Left lobe of liver (tissue), 2 donors: ENCODE measurements at regions not wholly inside any gene's neighbourhood (a gene's known extent, or its start where the extent isn't known, plus 50 kb on each side); places are given as distances from the start of the nearest gene placed in this dataset.
"Not testable (repeated sequence)": the region's sequence is repeated elsewhere in the genome, so short reads cannot be mapped to it uniquely, and the experiment has no call there.

Experiments used
- ATAC-seq: fragments of 200-7000 bp; cut with Tn5 transposase; one replicate; pipeline ENCODE4 v1.9.1; 2020; ENCODE audit warnings: mild to moderate bottlenecking, moderate library complexity
- DNase-seq: peaks from one replicate; pipeline ENCODE4 v3.0.0-alpha.2; 2020; ENCODE audit warnings: low spot score
- donor health status: DM: no; HTN: no; CAD: no; lungs with moderate emphysema.
- donor health status: DM: no; HTN: yes; CAD: no.

DNA sequence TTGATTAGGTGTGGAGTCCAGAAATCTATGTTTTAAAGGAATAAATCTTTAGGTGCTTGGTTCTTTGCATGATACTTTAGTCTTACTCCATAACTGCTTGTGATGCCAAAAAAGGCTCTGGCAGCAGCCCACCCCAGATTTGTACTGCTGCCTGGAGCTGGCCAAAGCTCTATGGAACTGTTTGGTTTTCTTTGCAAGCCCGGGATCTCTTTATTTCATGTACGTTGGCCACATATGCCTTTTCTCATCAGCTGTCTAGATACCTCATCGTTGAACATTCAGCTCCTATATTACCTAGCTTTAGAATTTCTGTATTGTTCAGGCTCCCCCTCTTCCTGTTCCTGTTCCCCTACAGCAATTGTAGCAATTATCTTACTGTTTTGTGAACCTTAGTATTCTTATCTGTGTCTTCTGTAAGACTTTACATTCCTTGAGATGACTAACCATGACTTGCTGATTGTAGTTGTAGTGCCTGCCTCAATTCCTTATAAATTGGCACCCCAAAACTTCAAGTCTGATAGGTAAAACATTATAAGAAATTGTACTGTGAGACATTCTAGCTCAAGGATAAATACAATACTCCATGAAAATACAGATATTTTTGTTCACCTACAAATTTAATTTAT, 199.4 kb upstream of the GPRIN3 start:
- no peak for ATAC-seq

DNA sequence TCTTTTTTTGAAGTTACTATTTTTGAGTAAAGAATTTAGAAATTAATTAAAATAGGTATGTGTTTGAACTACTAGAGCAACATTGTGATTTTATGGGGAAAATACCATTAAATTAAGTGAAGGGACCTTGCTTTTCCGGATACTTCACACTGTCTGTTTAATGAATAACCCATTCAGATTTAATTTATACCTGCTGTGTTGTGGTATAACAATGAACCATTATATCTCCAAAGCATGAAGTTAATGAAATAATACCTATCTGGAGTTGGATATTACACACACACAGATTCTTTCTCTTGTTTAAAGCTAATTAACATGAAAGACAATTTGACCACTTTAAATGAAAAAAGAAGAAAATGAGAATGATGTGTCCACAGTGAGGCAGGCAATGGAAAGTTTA, 195.0 kb upstream of the GPRIN3 start:
- ATAC-seq (no peak), DNase-seq (no peak)

More for the DNA sequence above, 199.4 kb upstream of the GPRIN3 start:
- no peak for DNase-seq

DNA sequence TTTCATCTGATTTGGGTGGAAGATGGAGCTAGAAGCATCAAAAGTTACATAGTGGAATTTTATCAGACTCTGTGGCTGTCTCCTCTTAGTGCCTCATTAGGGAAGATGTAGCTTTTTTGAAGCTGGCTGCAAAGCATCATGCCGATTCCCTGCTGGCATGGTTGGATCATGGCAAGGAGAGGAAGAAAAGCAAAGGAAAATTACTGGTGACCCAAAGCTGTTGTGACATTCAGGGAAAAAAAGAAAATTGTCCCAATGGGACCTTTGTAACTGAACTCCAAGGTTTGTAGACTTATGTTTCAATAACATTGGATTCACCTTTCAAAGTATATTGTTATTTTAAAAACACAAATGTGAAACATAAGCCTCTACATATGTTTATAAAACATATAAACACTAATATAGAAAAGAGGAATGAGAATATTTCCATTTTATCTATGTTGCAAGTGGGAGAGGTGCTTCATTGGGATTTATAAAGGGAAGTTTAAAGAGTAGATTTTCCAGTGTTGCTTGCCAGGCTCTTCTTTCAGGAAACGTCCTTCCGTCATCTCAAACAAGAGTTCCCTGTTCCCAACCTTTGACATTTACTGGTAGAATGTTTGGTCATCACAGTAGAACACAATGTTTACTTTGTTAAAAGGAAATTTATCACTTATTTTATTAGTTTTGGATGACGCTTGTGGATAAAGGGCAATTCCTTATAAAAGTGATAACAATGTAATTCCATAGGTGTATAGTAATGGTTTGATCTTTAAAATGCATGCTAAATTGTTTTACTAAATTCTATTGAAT, 190.1 kb upstream of the GPRIN3 start:
- DNase-seq (no peak), ATAC-seq (peak; percentile 43)

DNA sequence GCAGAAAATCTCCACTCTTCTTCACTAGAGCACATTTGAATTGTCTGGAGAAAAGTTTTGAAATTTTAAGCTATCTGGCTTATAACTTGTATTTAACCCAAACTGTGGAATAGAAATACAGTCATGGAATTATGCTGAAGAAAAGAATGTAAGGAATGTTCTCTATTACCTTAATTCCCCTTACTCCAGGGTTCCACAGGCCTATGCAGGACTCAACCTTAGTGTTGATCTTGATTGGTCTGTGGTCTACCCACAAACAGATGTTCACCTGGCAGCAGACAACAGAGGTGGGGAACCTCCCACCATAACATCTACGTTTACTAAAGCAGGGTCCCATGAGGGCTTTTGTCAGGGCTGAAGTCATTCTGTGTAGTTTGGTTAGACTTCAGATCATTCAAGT, 189.3 kb upstream of the GPRIN3 start:
- ATAC-seq, result no peak

DNA sequence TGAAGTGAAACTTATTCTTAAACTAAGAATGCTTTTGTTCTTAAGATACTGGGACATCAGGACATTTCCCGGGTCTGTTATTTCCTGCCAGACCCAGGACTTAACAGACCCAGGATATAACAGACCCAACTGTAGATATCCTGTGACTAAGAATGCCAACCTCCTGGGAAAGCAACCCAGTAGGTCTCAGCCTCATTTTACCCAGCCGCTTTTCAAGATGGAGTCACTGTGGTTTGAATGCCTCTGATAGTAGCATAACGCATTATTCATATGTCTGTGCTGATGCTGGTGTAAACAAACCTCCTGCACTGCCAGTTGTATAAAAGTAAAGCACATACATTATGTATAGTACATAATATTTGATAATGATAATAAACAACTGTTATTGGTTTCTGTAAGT, 185.8 kb upstream of the GPRIN3 start:
- no peak for ATAC-seq
- no peak for DNase-seq

More for the DNA sequence above, 189.3 kb upstream of the GPRIN3 start:
- DNase-seq, result no peak

DNA sequence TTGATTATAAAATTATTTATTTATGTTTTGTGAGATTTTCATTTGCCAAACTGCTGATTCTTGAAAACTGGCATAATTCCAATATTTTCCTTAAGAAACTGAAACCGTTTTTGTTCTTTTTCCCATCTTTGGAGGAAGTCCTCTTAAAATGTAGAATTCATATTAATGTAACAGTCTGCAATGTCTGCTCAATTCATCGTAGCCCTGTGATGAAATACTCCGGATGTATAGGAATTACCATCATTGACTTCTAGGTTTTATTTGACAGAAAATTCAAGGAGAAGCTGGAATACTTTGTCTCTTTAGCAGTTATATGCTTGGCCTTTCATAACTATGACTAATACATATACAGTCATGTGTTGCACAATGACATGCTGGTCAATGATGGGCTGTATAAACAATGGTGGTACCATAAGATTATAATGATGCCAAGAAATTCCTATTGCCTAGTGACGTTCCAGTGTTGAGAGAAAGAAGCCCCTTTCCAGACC, 185.0 kb upstream of the GPRIN3 start:
- DNase-seq, result no peak
- no peak for ATAC-seq

DNA sequence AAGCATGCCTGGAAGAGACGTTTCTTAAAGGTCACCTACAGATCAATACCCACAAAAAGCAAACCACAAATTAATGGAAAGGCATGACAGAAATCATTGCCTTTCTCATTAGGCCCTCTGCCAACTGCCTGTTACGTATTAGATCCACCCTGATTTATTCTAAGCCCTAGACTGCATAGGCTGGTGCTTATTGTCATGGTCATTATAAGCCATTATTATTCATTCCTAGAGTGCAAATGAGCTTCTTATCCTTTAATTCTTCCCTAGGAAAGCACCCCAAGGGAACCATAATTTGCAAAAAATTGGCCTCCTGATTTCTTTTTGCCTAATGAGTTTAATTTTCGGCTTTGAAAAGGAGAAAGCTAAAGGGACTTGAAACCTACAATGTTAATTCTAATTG, 184.2 kb upstream of the GPRIN3 start:
- ATAC-seq, result no peak
- no peak for DNase-seq

DNA sequence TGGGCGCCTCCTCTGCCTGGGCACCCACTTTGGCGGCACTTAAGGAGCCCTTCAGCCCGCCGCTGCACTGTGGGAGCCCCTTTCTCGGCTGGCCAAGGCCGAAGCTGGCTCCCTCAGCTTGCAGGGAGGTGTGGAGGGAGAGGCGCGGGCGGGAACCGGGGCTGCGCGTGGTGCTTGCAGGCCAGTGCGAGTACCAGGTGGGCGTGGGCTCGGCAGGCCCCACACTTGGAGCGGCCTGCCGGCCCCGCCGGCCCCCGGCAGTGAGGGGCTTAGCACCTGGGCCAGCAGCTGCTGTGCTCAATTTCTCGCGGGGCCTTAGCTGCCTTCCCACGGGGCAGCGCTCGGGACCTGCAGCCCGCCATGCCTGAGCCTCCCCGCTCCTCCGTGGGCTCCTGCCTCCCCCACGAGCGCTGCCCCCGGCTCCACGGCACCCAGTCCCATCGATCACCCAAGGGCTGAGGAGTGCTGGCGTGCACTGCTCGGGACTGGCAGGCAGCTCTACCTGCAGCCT, 182.4 kb upstream of the GPRIN3 start:
- not testable (repeated sequence) for DNase-seq

DNA sequence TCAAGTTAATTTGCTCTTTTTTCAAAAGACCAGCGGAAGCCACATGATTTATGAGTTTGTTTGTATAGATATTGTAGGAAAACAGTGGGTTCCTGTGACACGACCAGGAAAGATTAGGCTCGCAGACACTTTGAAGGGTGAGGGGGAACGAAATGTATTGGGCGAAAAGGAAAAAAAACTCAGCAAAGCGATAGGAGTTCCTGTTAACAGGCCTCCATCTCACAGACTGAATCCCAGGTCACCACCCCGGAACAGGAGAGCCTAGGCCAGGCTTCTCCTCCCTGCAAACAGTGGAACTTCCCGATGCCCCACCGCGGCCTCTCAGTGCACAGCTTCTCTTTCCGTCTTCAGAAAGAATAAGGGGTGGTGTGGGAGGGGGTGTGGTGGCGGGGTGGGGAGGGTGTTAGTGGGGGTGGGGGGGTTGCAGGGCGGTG, 181.8 kb upstream of the GPRIN3 start:
- ATAC-seq (peak; percentile 56), DNase-seq (no peak)

More for the DNA sequence above, 182.4 kb upstream of the GPRIN3 start:
- not testable (repeated sequence) for ATAC-seq

DNA sequence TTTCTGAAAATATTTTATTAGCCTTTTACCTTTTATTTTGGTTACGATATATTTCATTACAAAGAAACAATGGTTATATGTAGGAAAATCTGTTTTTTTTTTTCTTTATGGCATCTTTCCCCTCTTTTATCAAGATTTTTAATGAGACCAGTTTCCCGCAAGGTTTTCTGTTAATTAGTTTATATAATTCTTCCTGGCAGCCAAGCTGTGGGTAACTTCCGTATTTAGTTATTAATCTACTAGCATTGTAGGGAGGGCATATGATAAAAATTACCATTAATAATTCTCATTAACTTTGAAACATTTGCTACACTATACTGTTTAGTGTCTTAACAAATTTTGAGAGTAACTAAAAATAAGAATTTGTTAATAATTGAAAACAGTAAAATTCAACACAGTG, 181.1 kb upstream of the GPRIN3 start:
- ATAC-seq (no peak), DNase-seq (no peak)

DNA sequence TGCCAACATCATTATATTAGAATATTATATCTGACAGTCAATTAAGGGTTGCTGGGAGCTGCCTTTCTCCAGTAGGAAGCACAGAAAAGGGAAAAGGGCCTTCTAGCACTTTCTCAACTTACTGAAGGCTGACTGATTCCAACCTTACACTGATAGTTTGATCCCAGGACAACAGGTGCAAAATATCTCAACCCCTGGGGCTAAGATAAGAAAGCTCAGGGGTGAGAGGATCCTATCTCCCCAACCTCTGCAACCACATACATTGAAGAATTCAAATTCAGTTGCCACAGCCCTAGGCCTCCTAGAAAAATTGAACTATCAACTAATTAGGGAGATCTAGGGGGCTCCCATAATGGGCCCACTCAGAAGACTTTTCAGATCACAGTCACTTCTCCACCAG, 179.1 kb upstream of the GPRIN3 start:
- no peak for DNase-seq
- ATAC-seq, result no peak

DNA sequence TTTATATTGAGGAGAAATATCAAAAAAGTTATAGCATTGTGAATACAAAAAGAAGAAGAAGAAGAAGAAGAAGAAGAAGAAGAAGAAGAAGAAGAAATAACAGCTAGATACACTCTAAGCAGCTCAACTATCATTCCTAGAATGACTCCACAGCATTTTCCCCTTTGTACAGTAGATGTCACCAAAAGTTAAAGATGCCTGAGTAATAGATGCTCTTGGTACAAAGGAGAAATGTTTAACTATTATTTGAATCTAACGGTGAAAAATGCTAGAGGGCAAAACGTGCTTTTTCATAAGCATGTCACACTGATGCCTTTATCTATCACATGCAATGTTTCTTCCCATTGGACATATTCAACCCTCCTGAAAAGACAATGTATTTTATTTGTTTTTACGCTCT, 178.4 kb upstream of the GPRIN3 start:
- DNase-seq, result no peak
- ATAC-seq, result no peak

DNA sequence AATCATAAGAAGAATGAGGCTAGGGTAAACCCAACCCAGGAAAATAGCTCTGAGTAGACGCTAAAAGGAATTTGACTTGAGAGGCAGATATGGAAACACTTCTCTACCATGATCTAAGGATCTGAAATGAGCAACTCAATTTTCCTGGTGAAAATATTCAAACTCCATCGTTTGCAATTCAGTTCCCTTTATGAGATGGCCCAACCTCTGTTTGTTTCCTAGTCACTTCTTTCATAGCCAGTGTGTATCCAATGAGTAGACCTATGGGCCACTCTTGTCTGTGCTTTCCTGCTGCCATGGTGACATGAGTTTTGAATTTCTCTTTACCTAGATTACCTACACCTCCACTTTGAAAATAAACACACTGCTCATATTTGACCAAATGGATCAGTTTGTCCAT, 176.2 kb upstream of the GPRIN3 start:
- DNase-seq (no peak), ATAC-seq (no peak)

DNA sequence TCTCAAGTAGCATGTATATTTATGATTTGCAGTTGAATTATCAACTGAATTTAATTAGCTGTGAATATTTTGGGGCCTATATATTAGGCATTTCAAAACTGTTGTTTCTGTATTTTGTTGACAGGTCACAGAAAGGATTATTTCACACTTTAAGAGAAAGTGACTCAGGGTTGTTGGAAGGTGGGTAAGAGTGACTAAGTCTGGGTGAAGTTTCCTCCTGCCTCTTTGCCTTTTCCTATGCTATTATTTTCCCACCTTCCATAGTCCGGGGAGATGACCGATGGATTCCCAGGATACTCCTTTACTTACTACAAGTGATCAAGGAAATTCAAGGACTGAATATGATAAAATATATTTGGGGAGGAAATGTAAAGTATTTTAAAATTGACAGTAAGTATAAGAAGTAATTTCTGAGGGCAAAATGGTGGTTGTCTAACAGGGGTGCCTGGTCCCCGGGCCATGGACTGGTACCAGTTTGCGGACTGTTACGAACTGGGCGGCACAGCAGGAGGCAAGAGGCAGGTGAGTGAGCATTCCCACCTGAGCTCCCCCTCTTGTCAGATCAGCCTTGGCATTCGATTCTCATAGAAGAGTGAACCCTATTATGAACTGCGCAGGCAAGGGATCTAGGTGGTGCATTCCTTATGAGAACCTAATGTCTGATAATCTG, 175.5 kb upstream of the GPRIN3 start:
- DNase-seq, result no peak
- no peak for ATAC-seq

DNA sequence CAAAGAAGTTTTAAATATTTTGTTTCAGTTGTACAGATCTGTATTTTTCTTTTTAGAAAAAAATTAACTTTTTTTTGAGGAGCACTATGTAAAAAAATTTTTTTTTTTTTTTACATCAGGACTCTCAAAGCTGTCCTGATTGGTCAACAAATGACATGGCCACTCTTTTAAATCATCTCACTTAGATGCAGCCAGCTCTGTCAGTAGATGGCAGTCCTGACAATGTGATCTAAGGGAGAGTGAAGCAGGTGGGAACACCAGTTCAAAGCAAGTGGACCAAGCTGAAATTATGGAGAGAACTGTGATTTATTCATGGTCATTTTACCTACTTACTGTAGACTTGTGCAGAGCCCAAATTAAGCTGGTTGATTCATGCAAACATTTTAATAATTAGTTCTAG, 174.7 kb upstream of the GPRIN3 start:
- no peak for DNase-seq
- ATAC-seq, result peak; percentile 85

DNA sequence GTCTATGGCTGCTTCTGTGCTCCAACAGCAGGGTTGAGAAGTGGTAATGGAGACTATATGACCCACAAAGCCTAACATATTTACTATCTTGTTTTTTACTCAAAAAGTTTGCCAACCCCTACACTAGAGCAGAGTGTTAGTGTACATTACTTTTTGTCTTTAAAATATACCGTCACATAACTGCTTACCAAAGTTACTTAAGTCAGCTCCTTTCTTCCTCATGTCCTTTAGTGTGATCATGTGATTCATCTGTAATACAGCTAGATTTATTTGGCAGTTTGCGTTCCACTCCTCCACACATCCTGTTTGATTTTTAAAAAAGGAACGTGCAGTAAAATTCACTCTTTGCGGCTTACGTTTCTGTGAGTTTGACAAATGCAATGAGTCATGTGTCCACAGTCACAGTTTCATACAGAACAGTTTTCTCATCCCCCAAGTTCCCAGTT, 162.4 kb upstream of the GPRIN3 start:
- ATAC-seq, result peak; percentile 40
- no peak for DNase-seq

DNA sequence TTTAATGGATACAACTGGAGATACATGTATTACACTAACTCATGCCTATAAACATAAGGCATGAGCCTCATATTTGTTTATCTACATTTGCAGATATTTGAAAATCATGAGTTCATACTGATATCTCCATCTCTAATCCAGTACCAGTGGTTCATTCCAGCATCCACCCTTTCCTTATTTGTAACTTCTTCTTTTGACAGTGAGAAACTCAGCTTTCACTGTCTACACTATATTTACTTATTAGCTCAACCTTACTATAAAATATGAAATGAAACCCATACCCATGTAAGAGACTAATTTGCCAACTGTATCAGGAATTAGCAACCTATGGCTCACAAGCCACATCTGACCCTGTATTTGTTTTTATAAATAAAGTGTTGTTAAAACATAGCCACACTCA, 161.9 kb upstream of the GPRIN3 start:
- ATAC-seq (no peak), DNase-seq (no peak)

DNA sequence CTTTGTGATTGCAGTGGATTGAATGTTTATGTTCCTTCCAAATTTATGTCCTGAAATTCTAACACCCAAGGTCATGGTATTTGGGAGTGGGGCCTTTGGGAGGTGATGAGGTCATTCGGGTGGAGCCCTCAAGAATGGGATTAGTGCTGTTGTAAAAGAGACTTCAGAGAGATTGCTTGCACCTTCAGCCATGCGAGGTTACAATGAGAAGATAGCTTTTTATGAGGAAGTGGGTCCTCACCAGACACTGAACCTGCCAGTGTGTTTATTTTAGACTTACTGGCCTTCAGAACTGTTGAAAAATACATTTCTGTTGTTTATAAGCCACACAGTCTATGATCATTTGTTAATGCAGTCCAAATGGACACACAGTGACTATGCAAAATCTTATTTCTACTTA, 161.0 kb upstream of the GPRIN3 start:
- DNase-seq (no peak), ATAC-seq (no peak)

DNA sequence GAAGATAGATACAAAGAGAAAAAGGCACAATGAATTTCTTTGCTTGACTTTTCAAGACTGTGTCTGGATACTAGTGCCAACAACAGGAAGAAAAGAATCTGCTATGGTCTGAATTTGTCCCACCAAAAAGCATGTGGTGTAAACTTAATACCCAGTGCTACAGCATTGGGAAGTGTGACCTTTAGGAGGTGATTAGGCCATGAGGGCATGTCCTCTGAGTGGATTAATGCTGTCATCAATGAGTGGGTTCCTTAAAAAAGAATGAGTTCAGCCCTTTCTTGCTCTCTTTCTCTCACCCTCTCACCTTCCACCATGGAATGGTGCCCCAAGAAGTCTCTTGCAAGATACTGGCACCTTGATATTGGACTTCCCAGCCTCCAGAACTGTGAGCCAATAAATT, 155.7 kb upstream of the GPRIN3 start:
- no peak for ATAC-seq

DNA sequence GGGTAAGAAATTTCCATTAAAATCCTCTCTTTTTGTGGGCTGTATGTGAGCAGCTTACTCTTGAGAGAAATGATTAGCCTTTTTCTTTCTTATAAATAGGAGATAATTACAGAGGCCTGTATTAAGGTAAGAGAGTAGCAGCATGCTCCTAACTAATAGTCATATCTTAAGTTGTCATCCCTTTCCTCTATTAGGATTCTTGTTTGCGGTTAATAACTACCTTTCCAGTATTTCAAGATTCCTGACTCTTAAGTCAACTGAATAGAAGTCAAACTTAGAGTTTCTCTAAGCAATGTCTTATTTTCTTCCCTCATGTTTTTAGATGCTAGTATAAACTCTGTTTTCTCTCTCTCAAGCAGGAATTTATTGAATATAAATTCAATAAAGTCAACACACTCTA, 139.9 kb upstream of the GPRIN3 start:
- DNase-seq (no peak), ATAC-seq (no peak)

More for the DNA sequence above, 155.7 kb upstream of the GPRIN3 start:
- DNase-seq, result no peak

DNA sequence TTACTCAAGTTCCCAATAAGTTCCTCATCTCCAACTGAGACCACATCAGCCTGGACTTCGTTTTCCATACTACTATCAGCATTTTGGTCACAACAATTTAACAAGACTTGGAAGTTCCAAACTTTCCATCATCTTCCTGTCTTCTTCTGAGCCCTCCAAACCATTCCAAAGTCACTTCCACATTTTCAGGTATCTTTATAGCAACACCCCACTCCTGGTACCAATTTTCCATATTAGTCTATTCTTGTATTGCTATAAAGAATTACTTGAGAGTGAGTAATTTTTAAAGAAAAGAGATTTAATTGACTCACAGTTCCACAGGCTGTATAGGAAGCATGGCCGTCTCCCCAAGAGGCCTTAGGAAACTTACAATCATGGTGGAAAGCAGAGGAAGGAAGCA, 138.6 kb upstream of the GPRIN3 start:
- DNase-seq (no peak), ATAC-seq (no peak)

DNA sequence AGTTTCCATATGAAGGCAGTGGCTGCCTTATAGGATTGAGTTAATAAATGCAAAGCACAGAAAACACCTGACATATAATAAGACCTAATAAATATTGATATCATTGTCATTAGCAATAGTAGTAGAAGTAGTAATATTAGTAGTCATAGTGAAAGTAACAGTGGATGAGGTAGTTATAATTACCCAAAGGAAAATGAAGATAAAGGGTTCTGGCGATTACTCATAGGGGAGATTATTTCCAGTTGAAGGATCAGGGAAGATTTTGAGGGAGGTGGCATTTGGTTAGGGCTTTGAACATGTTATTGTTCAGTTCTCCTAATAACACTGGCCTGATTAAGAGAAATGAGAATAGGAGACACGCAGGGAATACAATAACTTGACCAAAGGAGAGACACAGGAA, 131.9 kb upstream of the GPRIN3 start:
- ATAC-seq (no peak), DNase-seq (no peak)
